Gastrocnemius medialis (tissue), 4 donors: ENCODE measurements at regions not wholly inside any gene's neighbourhood (a gene's known extent, or its start where the extent isn't known, plus 50 kb on each side); places are given as distances from the start of the nearest gene placed in this dataset.

ENCODE experiments used
- ATAC-seq, 2 donors: fragments of 150-250 bp; one replicate each; pipeline ENCODE4 v1.9.1; 2016
- DNase-seq, 2 donors: peaks; one replicate each; pipeline ENCODE4 v3.0.0-alpha.2; 2019
- H3K27ac ChIP-seq, 4 donors: fragments of 200-600 bp; sonication (generic); 1 replicate in 1 of 4; 2 replicates in 3 of 4; pipeline ENCODE4 v1.5.1; 2016 to 2018; ENCODE audit warnings: mild to moderate bottlenecking in 2 of 4, moderate library complexity in 1 of 4
- H3K27me3 ChIP-seq, 3 donors: fragments of 200-600 bp; sonication (generic) in 2 of 3; 1 replicate in 1 of 3; 2 replicates in 2 of 3; pipeline versions ENCODE4 v1.5.1 to v1.6.0; 2016 to 2019; ENCODE audit warnings: mild to moderate bottlenecking in 1 of 3, moderate library complexity in 1 of 3
- H3K36me3 ChIP-seq, 2 donors: fragments of 200-600 bp; sonication (generic) in 1 of 2; one replicate each; pipeline ENCODE4 v1.5.1; 2017 to 2018
- H3K4me1 ChIP-seq, 2 donors: fragments of 200-600 bp; sonication (generic) in 1 of 2; one replicate each; pipeline ENCODE4 v1.5.1; 2016 to 2017; ENCODE audit warnings: mild to moderate bottlenecking in 2 of 2
- H3K4me3 ChIP-seq, 4 donors: fragments of 200-600 bp; sonication (generic) in 3 of 4; 1 replicate in 1 of 4; 2 replicates in 3 of 4; pipeline ENCODE4 v1.5.1; 2016 to 2019; ENCODE audit warnings: mild to moderate bottlenecking in 2 of 4
- H3K9me3 ChIP-seq, 3 donors: fragments of 200-600 bp; sonication (generic) in 2 of 3; 1 replicate in 1 of 3; 2 replicates in 2 of 3; pipeline ENCODE4 v1.5.1; 2016 to 2019
- POLR2A ChIP-seq, 2 donors: fragments of 450-650 bp; IDR thresholded peaks; one replicate each; pipeline ENCODE4 v1.6.1; 2017; ENCODE audit warnings: antibody characterized with exemption in 2 of 2, mild to moderate bottlenecking in 2 of 2, moderate library complexity in 2 of 2
- in situ Hi-C, 4 donors: fragments of 200-750 bp; cut with MboI; loops; one replicate each; pipeline versions ENCODE4 v1.15.0 to v1.8.0; 2017; ENCODE audit warnings: low sequenced_read_pairs in 4 of 4
- intact Hi-C: fragments of 100-400 bp; cut with DNase I; formaldehyde crosslinking; loops from one replicate; pipeline ENCODE4 v1.15.1; 2023; ENCODE audit warnings: low total_unique reads
- TF ChIP-seq, protein P1 (sequence below), 5 experiments: fragments of 450-650 bp in 3 of 5; fragments of 200-600 bp in 2 of 5; sonication (generic) in 2 of 5; IDR thresholded peaks in 4 of 5; conservative IDR thresholded peaks in 1 of 5; 1 replicate in 4 of 5; 2 replicates in 1 of 5; pipeline ENCODE4 v1.5.1; 2016 to 2019; ENCODE audit warnings: antibody characterized with exemption in 5 of 5, mild to moderate bottlenecking in 3 of 5, moderate library complexity in 3 of 5

DNA sequence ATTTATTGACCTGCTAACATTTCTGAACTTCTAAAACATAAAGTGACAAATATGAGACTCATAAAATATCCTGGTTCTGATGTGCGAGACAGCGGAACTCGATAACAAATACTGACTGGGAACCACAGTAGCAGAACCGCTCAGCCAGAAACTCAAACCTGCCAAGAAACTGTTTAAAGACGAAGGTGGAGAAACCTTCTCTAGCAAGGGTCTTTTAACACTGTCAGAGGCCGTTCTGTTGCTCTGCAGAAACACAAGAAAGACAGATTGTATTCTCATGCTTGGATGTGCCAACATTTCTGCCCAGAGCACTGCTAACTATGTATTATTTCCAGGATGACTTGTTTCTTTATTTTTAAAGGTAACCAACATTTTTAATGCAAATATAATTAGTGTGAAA, 514.8 kb upstream of the ADARB2 start:
- DNase-seq (no peak), ATAC-seq (no peak)
- TF ChIP-seq, protein P1, sequence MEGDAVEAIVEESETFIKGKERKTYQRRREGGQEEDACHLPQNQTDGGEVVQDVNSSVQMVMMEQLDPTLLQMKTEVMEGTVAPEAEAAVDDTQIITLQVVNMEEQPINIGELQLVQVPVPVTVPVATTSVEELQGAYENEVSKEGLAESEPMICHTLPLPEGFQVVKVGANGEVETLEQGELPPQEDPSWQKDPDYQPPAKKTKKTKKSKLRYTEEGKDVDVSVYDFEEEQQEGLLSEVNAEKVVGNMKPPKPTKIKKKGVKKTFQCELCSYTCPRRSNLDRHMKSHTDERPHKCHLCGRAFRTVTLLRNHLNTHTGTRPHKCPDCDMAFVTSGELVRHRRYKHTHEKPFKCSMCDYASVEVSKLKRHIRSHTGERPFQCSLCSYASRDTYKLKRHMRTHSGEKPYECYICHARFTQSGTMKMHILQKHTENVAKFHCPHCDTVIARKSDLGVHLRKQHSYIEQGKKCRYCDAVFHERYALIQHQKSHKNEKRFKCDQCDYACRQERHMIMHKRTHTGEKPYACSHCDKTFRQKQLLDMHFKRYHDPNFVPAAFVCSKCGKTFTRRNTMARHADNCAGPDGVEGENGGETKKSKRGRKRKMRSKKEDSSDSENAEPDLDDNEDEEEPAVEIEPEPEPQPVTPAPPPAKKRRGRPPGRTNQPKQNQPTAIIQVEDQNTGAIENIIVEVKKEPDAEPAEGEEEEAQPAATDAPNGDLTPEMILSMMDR (IDR thresholded peaks at IDR 0.05 in 4 of 5, conservative IDR thresholded peaks at IDR 0.05 in 1 of 5) = no peak
- no peak for TF ChIP-seq POLR2A (IDR thresholded peaks at IDR 0.05)
- in situ Hi-C loops (no loop called here), intact Hi-C loops (no loop called here)
- Histone ChIP-seq H3K4me1 (no peaks in the 10 kb centered on the region), H3K4me3 (no peak overlapping the region), H3K36me3 (no peaks in the 10 kb centered on the region), H3K27ac (no peak overlapping the region), H3K27me3 (no peaks in the 10 kb centered on the region), H3K9me3 (no peaks in the 10 kb centered on the region)

DNA sequence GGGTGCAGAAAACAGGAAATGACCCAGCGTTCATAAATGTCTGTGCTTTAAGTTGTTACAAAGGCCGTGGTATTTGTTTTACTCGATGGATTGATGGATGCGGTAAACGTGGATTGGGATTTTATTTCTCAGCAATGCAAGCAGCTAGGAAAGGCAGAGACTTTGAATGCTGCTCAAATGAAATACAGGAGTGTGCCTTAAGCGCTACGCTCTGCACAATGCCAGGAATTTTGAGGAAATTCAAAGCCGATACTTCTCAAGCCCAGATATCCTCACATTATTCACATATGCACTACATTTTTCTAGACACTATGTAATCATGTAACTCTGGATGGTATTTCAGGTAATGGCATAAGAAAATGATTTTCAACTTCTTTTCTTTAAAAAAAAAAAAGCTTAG, 514.3 kb upstream of the ADARB2 start:
- Histone ChIP-seq H3K27me3 (no peaks in the 10 kb centered on the region), H3K36me3 (no peaks in the 10 kb centered on the region), H3K9me3 (no peaks in the 10 kb centered on the region), H3K4me3 (no peak overlapping the region), H3K27ac (no peak overlapping the region), H3K4me1 (no peaks in the 10 kb centered on the region)
- ATAC-seq (no peak), DNase-seq (no peak)
- in situ Hi-C loops = no loop called here
- intact Hi-C loops = no loop called here
- no peak for TF ChIP-seq POLR2A (IDR thresholded peaks at IDR 0.05)
- TF ChIP-seq, protein P1 (IDR thresholded peaks at IDR 0.05 in 4 of 5, conservative IDR thresholded peaks at IDR 0.05 in 1 of 5) = no peak

DNA sequence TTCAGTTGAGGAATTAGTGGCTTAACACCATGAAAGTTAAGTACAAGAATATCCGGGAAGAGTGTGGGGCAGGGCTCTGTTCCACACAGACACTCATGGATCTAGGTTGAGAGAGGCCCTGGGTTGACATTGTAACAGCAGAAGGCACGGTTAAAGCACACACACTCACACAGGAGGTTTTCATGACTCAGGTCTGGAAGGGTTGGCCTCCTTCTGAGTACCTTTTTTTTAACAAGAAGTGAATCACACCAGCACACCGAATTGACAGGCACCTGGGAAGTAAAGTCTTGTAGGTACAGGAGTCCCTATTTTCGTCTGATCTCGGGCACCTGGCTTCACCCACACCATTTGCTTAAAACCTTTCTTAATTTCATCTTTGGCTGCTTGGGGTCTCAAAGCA, 509.4 kb upstream of the ADARB2 start:
- in situ Hi-C loops = no loop called here
- no peaks in the 10 kb centered on the region for H3K27me3 ChIP-seq
- TF ChIP-seq, protein P1 (IDR thresholded peaks at IDR 0.05 in 4 of 5, conservative IDR thresholded peaks at IDR 0.05 in 1 of 5) = no peak
- TF ChIP-seq POLR2A (IDR thresholded peaks at IDR 0.05) = no peak
- ATAC-seq = no peak
- no peaks in the 10 kb centered on the region for H3K9me3 ChIP-seq
- no peaks in the 10 kb centered on the region for H3K4me1 ChIP-seq
- H3K27ac ChIP-seq = no peak overlapping the region
- intact Hi-C loops = no loop called here
- H3K4me3 ChIP-seq = no peak overlapping the region
- DNase-seq = no peak
- no peaks in the 10 kb centered on the region for H3K36me3 ChIP-seq

DNA sequence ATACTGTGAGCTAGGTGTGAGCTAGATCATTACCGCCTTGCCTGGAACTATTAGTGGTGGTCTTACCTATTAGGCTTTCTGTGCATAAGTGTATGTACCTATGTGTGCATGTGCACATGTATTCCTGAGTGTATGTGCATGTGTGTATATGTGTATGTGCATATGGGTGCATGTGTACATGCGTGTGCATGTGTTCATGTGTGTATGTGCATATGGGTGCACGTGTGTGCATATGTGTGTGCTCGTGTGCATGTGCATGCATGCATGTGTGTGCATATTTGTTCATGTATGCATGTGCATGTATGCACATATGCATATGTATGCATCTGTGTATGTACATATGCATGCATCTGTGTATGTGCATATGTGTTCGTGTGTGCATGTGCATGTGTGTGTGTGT, 508.3 kb upstream of the ADARB2 start:
- ATAC-seq (no peak), DNase-seq (no peak)
- intact Hi-C loops (no loop called here), in situ Hi-C loops (no loop called here)
- Histone ChIP-seq H3K9me3 (no peaks in the 10 kb centered on the region), H3K4me3 (no peak overlapping the region), H3K36me3 (no peaks in the 10 kb centered on the region), H3K27ac (no peak overlapping the region), H3K4me1 (no peaks in the 10 kb centered on the region), H3K27me3 (no peaks in the 10 kb centered on the region)
- no peak for TF ChIP-seq POLR2A (IDR thresholded peaks at IDR 0.05)
- TF ChIP-seq, protein P1 (IDR thresholded peaks at IDR 0.05 in 4 of 5, conservative IDR thresholded peaks at IDR 0.05 in 1 of 5) = no peak

DNA sequence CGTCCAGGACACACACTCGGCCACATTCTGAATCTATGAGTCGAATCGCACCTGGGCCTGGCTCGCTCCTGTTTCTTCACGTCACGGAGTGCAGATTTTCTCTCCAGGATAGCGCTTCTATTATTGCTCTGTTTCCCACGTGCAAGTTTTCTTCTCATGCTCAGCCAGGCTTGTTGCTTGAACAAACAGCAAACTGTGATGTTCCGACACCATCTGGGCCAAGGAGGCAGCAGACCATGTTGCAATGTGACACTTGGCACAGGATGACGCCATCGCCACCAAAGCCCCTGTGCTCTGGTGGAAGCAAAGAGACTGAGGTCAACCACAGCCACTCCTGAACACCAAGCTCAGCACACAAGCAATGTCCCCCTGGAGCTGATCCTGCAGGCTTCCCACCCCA, 507.1 kb upstream of the ADARB2 start:
- no peak overlapping the region for H3K4me3 ChIP-seq
- no peaks in the 10 kb centered on the region for H3K36me3 ChIP-seq
- no peak overlapping the region for H3K27ac ChIP-seq
- no peaks in the 10 kb centered on the region for H3K4me1 ChIP-seq
- no peak for ATAC-seq
- H3K9me3 ChIP-seq = no peaks in the 10 kb centered on the region
- no peaks in the 10 kb centered on the region for H3K27me3 ChIP-seq
- no peak for DNase-seq
- intact Hi-C loops = no loop called here
- in situ Hi-C loops = no loop called here
- TF ChIP-seq, protein P1 (IDR thresholded peaks at IDR 0.05 in 4 of 5, conservative IDR thresholded peaks at IDR 0.05 in 1 of 5) = no peak
- no peak for TF ChIP-seq POLR2A (IDR thresholded peaks at IDR 0.05)
